ENCODE measurements at regions not wholly inside any gene's neighbourhood (a gene's known extent, or its start where the extent isn't known, plus 50 kb on each side); places are given as distances from the start of the nearest gene placed in this dataset.

DNA sequence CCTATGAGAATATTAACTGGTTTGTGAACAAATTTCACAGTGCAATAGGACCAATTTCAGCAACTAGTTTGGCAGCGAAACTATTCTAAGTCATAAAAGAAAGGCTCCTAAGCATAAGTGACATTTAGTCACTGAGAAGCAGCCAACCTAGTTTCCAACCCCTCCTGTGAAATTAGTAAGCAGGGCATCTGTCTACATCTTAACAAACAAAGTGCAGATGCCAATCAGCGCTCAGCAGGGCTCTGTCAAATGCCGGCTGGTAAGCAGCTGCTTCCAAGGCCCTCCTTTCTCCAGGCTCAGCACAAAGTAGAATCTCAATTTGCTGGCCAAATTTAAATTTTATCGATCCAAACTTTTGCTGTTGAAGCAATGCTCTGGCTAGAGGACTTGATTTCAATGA, 124.7 kb downstream of the ICOS start:
- no peak overlapping the region for H3K27ac Mint-ChIP-seq

DNA sequence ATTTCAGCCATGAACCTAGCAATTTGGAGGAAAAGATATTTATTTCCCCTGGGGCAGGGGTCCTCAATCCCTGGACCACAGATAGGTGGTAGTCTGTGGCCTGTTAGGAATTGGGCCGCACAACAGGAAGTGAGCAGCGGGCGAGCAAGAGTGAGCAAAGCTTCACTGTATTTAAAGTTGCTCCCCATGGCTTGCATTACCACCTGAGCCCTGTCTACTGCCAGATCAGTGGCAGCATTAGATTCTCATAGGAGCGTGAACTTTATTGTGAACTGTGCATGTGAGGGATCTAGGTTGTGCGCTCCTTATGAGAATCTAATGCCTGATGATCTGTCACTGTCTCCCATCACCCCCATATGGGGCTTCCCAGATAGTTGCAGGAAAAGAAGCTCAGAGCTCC, 127.6 kb downstream of the ICOS start:
- Mint-ChIP-seq H3K36me3 (ENCODE audit: low read depth) (no peaks in the 10 kb centered on the region), H3K4me3 (no peak overlapping the region), H3K9me3 (peaks cover 4% of the 10 kb centered on the region), H3K27me3 (ENCODE audit: low read depth) (peaks cover 12% of the 10 kb centered on the region), H3K27ac (no peak overlapping the region), H3K4me1 (ENCODE audit: low read depth) (peaks cover 2% of the 10 kb centered on the region)
- DNase-seq (ENCODE audit: low spot score) = no peak

More for the DNA sequence above, 124.7 kb downstream of the ICOS start:
- peaks cover 2% of the 10 kb centered on the region for H3K4me1 Mint-ChIP-seq (ENCODE audit: low read depth)
- H3K9me3 Mint-ChIP-seq = no peaks in the 10 kb centered on the region
- DNase-seq (ENCODE audit: low spot score) = no peak
- H3K4me3 Mint-ChIP-seq = no peak overlapping the region
- H3K36me3 Mint-ChIP-seq (ENCODE audit: low read depth) = no peaks in the 10 kb centered on the region
- peaks cover 5% of the 10 kb centered on the region for H3K27me3 Mint-ChIP-seq (ENCODE audit: low read depth)

DNA sequence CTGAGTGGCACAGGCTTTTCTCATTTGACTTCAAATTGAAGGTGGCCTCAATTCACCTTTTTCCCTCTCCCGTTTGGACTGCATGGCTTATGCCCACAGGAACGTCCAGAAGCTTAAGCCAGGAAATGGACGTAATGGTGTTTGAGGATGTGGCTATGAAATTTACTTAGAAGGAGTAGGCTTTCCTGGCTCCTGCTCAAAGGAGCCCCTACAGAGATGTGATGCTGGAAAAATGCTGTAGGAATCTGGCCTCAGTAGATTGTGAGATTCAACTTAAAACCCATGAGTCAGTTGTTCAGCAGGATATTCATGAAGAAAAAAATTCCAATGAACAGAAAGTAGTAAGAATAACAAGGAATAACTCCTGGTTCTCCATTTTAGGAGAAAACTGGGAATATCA, 129.0 kb downstream of the ICOS start:
- Mint-ChIP-seq H3K4me3 (no peak overlapping the region), H3K9me3 (peaks cover 4% of the 10 kb centered on the region), H3K4me1 (ENCODE audit: low read depth) (peaks cover 2% of the 10 kb centered on the region), H3K36me3 (ENCODE audit: low read depth) (no peaks in the 10 kb centered on the region), H3K27me3 (ENCODE audit: low read depth) (peaks cover 22% of the 10 kb centered on the region), H3K27ac (no peak overlapping the region)
- DNase-seq (ENCODE audit: low spot score) = no peak

DNA sequence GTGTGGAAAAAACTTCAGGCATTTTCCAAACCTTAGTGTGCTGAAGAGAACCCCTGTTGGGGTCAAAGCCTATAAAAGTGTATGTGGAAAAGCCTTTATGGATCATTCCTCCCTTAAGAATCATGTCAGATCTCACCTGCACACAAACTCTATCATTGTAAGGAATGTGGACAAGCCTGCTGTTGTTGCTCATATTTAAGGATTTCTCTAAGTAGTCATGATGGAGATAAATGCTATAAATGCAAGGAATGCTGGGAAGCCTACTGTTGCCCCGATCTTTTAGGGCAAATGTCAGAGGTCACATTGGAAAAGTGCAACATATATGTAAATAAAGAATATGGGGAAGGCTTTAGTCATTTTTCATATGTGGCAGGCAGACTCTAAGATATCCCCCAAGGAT, 129.5 kb downstream of the ICOS start:
- no peaks in the 10 kb centered on the region for H3K4me1 Mint-ChIP-seq (ENCODE audit: low read depth)

DNA sequence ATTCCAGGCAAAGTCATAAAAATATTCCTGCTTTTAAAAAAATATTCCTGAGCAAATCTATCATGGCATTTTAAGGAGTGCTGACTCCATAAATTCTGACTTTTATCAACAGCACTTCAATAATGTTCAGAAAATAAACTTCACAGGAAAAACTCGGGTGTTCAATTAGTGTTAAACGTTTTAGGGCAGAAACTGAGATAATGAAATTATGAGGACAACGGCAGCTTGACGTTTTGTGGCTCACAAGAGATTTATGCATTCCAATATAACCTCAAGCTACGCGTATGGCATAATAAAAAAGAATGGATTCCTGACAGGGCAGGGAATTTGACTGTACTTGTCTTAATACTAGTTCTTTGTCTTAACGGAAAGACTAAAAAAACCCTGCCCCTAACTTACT, 133.2 kb downstream of the ICOS start:
- Mint-ChIP-seq H3K9me3 (peaks cover 4% of the 10 kb centered on the region), H3K36me3 (ENCODE audit: low read depth) (no peaks in the 10 kb centered on the region), H3K27ac (no peak overlapping the region), H3K4me1 (ENCODE audit: low read depth) (peaks cover 5% of the 10 kb centered on the region), H3K4me3 (no peak overlapping the region), H3K27me3 (ENCODE audit: low read depth) (peaks cover 29% of the 10 kb centered on the region)
- no peak for DNase-seq (ENCODE audit: low spot score)

More for the DNA sequence above, 129.5 kb downstream of the ICOS start:
- Mint-ChIP-seq H3K36me3 (ENCODE audit: low read depth) (no peaks in the 10 kb centered on the region), H3K4me3 (no peak overlapping the region), H3K9me3 (peaks cover 4% of the 10 kb centered on the region), H3K27ac (no peak overlapping the region), H3K27me3 (ENCODE audit: low read depth) (peaks cover 25% of the 10 kb centered on the region)
- DNase-seq (ENCODE audit: low spot score) = no peak

DNA sequence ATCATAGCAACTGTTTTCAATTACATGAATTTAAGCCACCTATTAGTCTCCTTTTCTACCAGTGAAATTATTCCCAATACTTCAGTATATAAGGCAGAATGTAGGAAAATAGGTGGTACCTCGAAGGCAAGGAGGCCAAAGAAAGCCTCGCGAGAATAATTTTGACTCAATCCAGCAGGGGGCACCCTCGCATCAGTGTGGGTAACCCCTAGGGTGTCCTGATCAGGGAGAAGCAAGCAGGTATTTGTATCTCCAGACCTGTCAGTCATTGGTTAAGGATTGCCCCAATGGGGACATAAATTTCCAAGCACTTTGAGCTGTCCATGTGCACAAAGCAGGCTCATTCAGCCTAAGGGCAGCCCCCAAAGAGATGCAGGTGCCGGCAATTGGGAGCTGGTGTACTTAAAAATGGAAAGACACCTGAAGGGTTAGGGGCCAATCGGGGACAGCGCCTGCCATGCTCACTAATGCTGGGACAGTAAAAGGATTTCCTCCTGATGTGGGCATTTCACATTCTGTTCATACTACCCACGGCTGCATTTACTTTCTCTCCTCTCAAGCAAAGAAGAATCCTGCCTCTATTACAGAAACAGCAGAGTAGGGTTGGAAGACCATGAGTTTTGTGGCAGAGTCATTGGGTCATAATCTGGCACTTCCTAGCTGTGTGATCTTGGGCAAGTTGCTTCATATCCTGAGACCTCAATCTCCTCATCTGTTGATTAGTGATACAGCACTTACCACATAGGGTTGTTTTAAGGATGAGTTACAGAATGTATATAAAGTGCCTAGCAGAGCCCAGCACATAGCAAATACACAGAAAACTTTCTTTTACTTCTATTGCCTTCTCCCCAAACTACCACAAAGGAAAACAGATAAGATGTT, 136.1 kb downstream of the ICOS start:
- Mint-ChIP-seq H3K27ac (no peak overlapping the region), H3K9me3 (no peaks in the 10 kb centered on the region), H3K36me3 (ENCODE audit: low read depth) (no peaks in the 10 kb centered on the region), H3K4me1 (ENCODE audit: low read depth) (peaks cover 5% of the 10 kb centered on the region), H3K27me3 (ENCODE audit: low read depth) (peaks cover 23% of the 10 kb centered on the region), H3K4me3 (no peak overlapping the region)
- peak; percentile 56 for DNase-seq (ENCODE audit: low spot score)

DNA sequence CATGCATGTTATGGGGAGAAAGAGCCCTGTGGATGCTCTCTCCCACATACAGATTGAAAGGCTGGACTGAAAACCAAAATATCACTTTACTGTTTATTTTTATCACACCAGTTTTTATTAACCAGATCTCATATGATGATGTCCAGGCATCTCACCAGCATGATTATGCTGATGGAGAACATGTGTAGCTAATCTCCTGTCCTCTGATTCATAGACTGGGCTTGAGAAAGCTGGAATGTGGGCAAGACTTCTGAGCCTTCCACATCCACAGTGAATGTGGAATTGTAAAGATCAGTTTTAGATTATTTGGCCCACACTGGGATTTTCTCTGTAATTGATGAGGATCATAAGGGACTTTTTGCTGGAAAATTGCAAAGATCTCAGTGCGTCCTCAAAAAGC, 137.9 kb downstream of the ICOS start:
- H3K27me3 Mint-ChIP-seq (ENCODE audit: low read depth) = peaks cover 16% of the 10 kb centered on the region
- no peaks in the 10 kb centered on the region for H3K9me3 Mint-ChIP-seq
- H3K4me1 Mint-ChIP-seq (ENCODE audit: low read depth) = peaks cover 5% of the 10 kb centered on the region
- H3K27ac Mint-ChIP-seq = no peak overlapping the region
- DNase-seq (ENCODE audit: low spot score) = no peak
- no peak overlapping the region for H3K4me3 Mint-ChIP-seq
- H3K36me3 Mint-ChIP-seq (ENCODE audit: low read depth) = no peaks in the 10 kb centered on the region

DNA sequence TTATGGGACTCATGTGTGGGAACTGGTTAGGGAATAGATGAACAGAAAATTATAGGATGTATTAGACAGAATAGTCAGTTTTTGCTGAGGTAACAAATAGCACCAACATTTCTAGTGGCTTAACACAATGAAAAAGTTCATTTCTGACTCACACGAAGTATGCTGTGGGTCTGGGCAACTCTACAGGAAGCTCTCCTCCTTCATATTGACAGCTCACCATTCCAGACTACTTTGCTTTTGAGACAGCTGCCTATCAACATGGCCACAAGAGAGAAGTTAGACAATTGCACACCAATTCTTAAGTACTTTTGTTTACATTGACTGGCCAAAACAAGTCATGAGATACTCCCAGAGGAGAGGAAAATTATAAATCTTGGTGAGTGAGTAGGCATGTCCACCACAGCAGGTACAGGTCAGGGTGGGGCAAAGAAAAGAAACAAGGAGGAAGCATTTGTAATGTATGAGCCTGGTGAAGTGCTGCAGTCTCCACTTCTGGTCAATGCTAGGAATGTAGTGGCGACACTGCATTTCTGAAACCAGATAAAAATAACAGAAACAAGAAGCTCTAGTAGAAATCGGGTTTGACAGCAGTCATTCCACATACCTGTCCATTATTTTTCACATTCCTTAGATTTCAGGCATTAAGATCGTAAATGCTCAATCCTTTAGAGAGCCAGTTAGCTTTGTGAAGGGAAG, 141.6 kb downstream of the ICOS start:
- Mint-ChIP-seq H3K4me3 (no peak overlapping the region), H3K9me3 (no peaks in the 10 kb centered on the region), H3K27ac (no peak overlapping the region), H3K4me1 (ENCODE audit: low read depth) (peaks cover under 1% of the 10 kb centered on the region), H3K27me3 (ENCODE audit: low read depth) (peaks cover 6% of the 10 kb centered on the region), H3K36me3 (ENCODE audit: low read depth) (no peaks in the 10 kb centered on the region)
- no peak for DNase-seq (ENCODE audit: low spot score)

DNA sequence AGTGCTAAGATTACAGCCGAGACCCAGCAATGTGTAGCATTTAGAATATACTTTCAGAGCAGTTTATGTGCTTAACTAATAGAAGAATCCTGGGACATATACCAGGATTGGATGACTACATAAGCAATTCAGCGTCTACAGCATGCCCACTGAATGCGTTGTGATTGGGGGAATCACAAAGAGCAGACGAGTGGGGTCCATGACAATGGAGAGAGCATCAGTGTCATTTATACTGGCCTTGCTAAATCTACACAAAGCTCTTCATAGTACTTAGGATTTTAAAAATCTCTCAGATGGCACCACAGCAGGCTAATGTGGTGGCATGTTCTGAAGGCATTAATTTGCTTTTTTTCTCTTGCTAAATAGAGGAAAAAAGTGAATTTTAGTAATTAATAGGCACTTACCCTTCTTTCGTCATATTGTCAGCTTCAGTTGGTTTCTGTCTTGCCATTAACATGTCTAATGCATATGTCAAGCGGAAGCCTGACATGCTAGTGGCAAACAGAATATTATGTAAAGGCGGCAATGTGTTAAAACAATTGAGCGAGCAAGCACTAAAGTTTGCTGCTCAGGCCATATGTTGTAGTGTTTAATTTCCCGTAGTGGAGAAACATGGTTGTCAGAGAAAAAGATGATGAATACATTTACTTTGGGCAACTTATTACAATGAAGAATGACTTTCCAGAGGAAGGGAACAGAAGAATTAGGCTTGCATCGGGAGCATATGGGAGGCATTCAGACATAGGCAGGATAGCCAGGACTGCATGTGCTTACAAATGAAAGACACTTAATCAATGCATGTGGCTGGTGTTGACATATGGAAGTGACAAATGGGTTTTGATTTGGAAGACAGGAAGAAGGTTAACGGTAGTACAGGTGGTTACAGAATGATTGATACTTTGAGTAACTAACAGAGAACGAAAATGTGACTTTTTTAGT, 145.2 kb downstream of the ICOS start:
- no peak for DNase-seq (ENCODE audit: low spot score)

DNA sequence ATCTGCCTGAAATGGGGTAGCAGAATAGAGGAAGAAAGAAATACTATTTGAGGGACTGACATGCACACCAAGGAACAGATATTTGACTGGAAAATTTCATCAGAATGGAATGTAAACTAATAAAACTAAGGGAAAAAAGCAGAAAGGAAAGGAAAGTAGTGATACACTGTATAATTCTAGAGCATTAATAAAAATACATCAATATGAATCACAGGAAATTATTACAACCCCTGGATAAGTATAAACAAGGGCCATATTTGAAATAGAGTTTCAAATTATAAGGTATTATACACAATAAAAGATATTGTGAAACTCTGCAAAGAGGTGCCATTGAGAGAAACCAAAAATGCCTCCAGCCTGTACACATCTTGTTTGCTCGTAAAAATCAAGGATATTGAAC, 149.6 kb downstream of the ICOS start:
- no peak overlapping the region for H3K27ac Mint-ChIP-seq
- DNase-seq (ENCODE audit: low spot score) = no peak
- no peaks in the 10 kb centered on the region for H3K9me3 Mint-ChIP-seq
- peaks cover 39% of the 10 kb centered on the region for H3K27me3 Mint-ChIP-seq (ENCODE audit: low read depth)
- no peak overlapping the region for H3K4me3 Mint-ChIP-seq
- H3K4me1 Mint-ChIP-seq (ENCODE audit: low read depth) = no peaks in the 10 kb centered on the region
- no peaks in the 10 kb centered on the region for H3K36me3 Mint-ChIP-seq (ENCODE audit: low read depth)

More for the DNA sequence above, 145.2 kb downstream of the ICOS start:
- no peaks in the 10 kb centered on the region for H3K36me3 Mint-ChIP-seq (ENCODE audit: low read depth)
- H3K9me3 Mint-ChIP-seq = no peaks in the 10 kb centered on the region
- no peak overlapping the region for H3K27ac Mint-ChIP-seq
- H3K4me3 Mint-ChIP-seq = no peak overlapping the region
- H3K27me3 Mint-ChIP-seq (ENCODE audit: low read depth) = peaks cover 21% of the 10 kb centered on the region
- no peaks in the 10 kb centered on the region for H3K4me1 Mint-ChIP-seq (ENCODE audit: low read depth)

DNA sequence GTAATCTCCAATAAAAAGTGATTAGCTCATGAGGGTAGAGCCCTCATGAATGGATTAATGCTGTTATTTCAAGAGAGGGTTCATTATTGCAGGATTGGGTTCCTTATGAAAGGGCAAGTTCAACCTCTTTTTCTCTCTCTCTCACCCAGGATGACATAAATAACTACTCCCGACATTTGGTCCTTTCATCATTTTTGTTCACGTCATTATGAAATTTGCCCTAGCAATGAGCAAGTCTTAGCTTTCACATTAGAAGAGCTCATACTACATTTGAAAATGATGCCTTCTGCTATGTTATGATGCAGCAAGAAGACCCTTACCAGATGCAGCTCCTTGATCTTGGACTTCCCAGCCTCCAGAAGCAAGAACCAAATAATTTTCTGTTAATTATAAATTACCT, 152.5 kb downstream of the ICOS start:
- no peak overlapping the region for H3K4me3 Mint-ChIP-seq
- no peak for DNase-seq (ENCODE audit: low spot score)
- H3K4me1 Mint-ChIP-seq (ENCODE audit: low read depth) = no peaks in the 10 kb centered on the region
- H3K36me3 Mint-ChIP-seq (ENCODE audit: low read depth) = no peaks in the 10 kb centered on the region
- no peak overlapping the region for H3K27ac Mint-ChIP-seq
- H3K27me3 Mint-ChIP-seq (ENCODE audit: low read depth) = peaks cover 36% of the 10 kb centered on the region
- H3K9me3 Mint-ChIP-seq = peaks cover 16% of the 10 kb centered on the region

DNA sequence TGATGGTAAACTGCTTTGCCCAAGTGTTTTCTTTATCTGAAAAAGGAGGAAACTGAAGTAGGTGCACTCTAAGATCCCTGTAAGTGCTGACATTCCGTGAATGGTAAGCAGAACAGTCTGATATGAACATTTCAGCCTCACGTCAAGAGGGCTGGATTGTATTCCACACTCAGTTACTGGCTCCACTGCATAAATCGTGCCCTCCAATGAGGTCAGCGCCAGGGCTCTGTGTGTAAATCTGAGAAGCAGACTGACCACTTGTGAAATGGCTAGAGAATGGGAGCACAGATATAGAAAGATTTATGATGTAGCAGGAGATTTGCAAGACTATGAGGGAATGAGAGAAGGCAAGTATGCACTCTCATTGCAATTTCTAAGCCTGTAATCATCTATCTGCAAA, 153.0 kb downstream of the ICOS start:
- H3K27me3 Mint-ChIP-seq (ENCODE audit: low read depth) = peaks cover 40% of the 10 kb centered on the region
- no peaks in the 10 kb centered on the region for H3K4me1 Mint-ChIP-seq (ENCODE audit: low read depth)
- no peak for DNase-seq (ENCODE audit: low spot score)
- no peak overlapping the region for H3K27ac Mint-ChIP-seq
- no peak overlapping the region for H3K4me3 Mint-ChIP-seq
- H3K36me3 Mint-ChIP-seq (ENCODE audit: low read depth) = no peaks in the 10 kb centered on the region
- H3K9me3 Mint-ChIP-seq = peaks cover 21% of the 10 kb centered on the region

DNA sequence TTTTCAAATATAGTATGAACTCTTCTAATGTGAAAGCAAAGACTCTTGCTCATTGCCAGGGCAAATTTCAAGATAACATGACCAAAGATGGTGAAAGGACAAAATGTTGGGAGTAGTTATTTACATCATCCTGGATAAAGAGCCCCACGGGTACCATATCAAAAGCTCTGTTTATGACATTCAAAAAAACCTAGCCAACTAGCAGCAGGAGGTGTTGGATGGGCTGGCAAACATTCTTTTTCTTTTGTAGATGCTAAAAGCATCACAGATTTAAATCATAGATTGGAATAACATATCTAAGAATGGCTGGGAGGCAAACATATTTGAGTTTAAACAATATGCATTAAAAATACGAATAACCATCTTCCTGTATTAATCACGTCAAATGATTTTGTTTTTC, 153.5 kb downstream of the ICOS start:
- Mint-ChIP-seq H3K27me3 (ENCODE audit: low read depth) (peaks cover 38% of the 10 kb centered on the region), H3K27ac (no peak overlapping the region), H3K4me1 (ENCODE audit: low read depth) (peaks cover 4% of the 10 kb centered on the region), H3K36me3 (ENCODE audit: low read depth) (no peaks in the 10 kb centered on the region), H3K9me3 (peaks cover 21% of the 10 kb centered on the region), H3K4me3 (no peak overlapping the region)
- no peak for DNase-seq (ENCODE audit: low spot score)

Measured in T-helper 2 cell treated with Interferon-gamma antibody and Interleukin-4, amounts not matched to agents 5 μg/mL and 100 μg/mL, for 36 hours (primary cell).